Sciatic nerve (tissue), 2 donors: ENCODE measurements at regions not wholly inside any gene's neighbourhood (a gene's known extent, or its start where the extent isn't known, plus 50 kb on each side); places are given as distances from the start of the nearest gene placed in this dataset.

ENCODE experiments used
- ATAC-seq: fragments of 200-7000 bp; cut with Tn5 transposase; one replicate; pipeline ENCODE4 v1.9.1; 2020; ENCODE audit warnings: mild to moderate bottlenecking, moderate library complexity
- DNase-seq: peaks from one replicate; pipeline ENCODE4 v3.0.0-alpha.2; 2020; ENCODE audit warnings: low spot score
- intact Hi-C: fragments of 100-400 bp; cut with DNase I; formaldehyde crosslinking; loops from one replicate; pipeline ENCODE4 v1.14.2; 2022
- donor health status: DM: no; HTN: no; CAD: no.
- donor health status: DM: no; HTN: no; CAD: no.

DNA sequence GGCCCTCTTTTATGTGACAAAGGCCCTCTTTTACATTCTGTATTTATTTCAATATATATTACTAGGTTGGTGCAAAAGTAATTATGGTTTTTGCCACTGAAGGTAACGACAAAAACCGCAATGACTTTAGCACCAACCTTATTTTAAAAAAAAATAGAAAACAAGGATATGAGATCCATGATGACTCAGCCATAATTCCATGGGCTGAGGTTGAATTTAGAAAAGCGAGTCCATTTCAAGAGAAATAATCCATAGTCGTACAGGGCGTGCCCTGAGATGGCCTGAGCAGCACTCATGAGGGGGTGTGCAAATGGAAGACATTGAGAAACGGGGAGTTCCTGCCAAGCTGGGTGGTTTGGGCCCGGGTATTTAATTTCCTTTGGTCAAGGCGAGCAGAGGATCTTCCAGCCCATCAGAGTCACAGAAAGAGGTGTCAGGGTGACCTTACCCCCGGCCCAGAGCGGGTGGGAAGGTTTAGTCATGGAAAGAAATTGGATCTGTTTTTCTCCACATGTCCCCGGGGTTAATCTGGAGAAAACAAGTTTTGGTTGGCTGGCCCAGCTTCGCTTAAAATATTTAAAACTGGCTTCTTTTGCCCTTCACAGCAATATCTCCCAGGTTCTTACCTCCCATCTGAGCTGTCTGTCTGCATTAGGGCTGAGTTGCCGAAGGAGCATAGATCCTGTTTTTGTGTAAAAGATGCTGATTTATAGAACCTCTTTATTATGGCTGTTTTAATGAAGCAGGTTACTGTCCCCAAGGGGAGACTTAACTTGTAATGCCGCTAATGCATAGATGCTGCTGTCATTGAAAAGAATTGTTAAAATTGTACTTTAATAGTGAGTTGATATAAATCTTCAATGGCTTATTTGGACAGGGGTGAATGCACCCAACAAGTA is 255.6 kb downstream of the PREX1 start:
- DNase-seq = no peak
- ATAC-seq = peak; percentile 89
- intact Hi-C loops = loop anchor here (5.0 kb wide), 1 partner anchor 1460 kb away; no protein-coding TSS in a partner anchor

DNA sequence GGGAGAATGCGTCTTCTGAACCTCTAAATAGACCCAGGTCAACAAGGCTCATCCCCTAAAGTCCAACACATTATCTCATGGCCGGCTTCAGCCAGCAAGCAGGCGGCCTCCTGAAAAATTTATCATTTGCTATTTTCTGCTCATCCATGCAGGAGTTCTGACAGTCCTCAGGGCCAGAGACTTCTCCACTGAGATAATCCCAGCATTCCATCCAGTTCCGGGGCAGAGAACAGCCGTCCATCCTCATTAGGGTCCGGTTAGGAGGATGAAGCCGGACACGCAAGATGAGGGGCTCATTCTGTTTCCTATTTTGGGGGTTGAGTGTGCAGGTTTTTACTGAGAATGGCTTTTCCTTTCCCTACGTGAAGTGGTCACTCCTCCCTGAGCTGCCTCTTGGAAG is 258.1 kb downstream of the PREX1 start:
- ATAC-seq = no peak
- DNase-seq = no peak
- intact Hi-C loops = loop anchor here (5.0 kb wide), 1 partner anchor 1457 kb away; no protein-coding TSS in a partner anchor

DNA sequence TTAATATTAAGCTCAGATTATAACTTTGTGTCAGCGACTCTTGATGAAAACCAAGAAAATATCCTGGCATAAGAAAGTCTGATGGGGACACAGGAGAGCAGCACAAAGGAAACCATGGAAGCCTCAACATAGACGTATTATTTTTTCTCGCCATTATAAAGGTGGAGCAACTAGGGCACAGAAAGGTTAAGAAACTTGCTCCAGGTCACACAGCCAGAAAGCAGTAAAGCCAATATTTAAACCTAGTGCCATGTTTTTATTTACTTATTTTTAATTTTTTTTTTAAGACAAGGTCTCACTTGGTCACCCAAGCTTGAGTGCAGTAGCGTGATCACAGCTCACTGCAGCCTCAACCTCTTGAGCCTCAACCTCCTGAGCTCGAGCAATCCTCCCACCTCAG is 259.3 kb downstream of the PREX1 start:
- ATAC-seq (no peak), DNase-seq (no peak)
- intact Hi-C loops = no loop called here

DNA sequence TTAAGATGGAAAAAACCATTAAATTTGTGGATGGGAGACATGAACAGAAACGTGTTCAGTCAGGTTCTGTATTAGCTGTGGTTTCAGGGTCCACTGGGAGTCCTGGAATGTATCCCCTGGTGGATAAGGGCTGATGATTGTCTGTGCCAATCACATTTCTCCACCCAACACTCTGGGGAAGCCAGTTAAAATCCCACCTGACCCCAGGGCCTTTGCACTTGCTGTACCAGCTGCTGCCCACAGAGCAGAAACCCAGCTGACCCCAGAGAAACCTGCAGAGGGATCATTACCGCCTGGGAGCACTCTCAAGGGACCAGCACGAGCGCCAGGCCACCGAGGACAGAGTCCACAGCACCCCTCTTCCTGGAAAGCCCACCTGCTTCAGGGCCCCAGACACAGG is 260.7 kb downstream of the PREX1 start:
- ATAC-seq (no peak), DNase-seq (no peak)
- intact Hi-C loops = no loop called here

DNA sequence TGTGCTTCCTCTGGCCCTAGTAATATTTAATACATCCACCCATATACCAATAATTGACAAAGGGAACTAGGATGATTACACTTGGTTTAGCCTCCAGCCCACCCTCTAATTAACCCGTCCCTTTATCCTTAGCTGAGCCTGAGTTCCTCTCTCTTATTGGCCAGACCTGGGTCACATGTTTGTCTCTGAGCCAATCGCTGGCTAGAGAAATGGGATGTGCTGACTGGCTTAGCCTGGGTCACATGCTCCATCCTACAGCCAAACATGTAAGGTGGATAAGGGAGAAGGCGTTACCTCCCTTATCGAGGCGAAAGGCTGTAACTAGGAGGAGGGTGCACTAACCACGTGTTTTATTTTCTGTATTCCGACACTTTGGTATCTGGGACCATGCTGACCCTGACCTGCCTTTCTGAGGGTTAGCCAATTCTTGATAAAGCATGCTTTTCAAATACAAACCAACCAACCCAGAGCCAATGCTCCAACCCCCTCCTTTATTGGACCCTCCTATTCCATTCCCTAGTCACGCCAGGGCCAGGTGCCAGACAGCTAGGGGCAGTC is 262.7 kb downstream of the PREX1 start:
- intact Hi-C loops = no loop called here
- DNase-seq (no peak), ATAC-seq (no peak)

DNA sequence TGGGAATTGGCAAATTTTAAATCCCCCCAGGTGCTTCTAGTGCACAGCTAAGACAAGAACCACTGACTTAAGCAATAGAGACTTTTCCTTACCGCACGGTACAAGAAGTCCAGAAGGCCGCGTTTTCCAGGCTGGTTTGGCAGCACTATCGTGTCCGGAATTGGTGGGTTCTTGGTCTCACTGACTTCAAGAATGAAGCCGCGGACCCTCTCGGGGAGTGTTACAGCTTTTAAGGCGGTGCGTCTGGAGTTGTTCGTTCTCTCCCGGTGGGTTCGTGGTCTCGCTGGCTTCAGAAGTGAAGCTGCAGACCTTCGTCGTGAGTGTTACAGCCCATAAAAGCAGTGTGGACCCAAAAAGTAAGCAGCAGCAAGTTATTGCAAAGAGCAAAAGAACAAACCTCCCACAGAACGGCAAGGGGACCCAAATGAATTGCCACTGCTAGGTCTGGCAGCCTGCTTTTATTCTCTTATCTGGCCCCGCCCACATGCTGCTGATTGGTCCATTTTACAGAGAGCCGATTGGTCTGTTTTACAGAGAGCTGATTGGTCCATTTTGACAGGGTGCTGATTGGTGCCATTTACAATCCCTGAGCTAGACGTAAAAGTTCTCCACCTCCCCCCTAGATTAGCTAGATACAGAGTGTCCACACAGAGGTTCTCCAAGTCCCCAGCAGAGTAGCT is 264.5 kb downstream of the PREX1 start:
- intact Hi-C loops = no loop called here
- ATAC-seq (no peak), DNase-seq (no peak)

DNA sequence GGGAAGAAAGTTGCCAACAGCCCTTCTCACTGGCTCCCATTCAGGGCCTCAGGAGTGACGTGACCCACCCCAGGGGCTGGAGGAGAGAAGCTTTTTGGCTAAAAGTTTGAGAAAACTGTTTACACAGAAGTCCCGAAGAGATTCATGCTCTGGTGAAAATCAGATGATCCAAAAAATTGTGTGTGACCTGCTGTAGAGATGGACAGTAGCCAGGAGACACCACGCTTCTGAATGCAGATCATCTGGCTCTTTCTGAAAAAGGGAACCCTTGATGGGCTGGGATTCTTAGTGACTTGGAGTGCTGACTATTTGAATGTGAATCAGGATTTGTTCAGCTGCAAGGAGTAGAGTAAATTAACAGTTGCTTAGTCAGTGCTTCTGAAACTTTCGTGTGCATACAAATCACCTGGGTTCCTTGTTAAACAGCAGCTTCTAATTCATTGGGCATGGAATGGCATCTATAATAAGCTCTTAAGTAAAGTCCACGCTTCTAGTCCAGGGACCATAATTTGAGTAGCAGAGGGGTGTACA is 265.1 kb downstream of the PREX1 start:
- DNase-seq = no peak
- ATAC-seq = no peak
- intact Hi-C loops = no loop called here

DNA sequence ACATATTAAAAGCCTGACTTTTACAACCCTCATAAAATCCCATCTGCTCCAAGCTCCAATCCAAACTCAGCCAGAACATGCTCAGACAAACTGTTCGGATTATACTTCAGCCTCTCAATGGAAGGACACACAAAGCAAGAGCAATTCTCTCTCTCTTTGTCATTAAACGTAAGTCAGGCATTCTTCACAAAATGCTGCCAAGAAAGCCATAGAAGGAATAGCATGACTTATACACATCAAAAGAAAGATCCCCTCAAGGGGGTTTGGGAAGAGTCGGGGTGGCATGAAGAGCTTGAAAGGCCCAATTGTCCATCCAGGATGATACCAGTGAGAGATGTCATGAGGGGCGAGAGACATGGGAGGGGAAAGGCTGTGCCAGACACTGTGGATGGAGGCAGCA is 268.9 kb downstream of the PREX1 start:
- intact Hi-C loops = no loop called here
- DNase-seq (no peak), ATAC-seq (no peak)

DNA sequence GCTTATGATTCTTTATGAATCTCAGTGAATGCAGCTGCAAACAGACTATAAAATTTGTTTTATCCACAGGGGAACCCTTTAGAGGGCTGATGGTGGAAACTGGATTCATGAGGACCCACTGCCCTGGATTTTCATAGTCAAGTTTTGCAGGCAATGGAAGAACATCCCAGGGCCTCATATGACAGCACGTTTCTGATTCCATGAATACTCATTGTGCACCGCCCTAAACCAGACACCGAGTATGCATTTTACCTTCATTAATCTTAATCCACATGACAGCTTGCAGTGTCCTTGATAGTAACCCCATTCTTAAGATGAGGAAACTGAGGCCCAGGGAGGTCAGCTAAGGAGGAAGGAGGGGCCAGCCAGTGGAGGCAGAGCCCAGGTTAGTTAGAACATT is 270.4 kb downstream of the PREX1 start:
- ATAC-seq (no peak), DNase-seq (no peak)
- intact Hi-C loops = no loop called here

DNA sequence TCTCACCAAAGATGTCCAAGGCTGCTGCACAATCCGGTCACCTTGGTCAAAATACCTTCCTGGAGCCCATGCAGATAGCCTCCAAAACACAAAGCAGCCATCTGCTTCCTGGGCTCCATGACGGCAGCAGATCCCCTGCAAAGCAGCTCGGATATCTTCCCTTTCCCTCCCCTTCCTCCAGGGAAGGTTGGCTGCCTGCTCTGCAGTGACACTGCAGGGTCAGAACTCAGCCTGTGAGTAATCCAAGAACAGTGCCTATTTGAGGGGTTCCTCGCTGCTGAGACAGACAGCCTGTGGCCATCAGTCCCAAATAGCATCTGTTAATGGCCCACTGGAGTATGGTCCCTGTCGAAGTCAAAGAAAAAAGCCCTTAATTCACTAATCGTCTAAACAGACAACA is 270.8 kb downstream of the PREX1 start:
- DNase-seq (no peak), ATAC-seq (no peak)
- intact Hi-C loops = no loop called here

DNA sequence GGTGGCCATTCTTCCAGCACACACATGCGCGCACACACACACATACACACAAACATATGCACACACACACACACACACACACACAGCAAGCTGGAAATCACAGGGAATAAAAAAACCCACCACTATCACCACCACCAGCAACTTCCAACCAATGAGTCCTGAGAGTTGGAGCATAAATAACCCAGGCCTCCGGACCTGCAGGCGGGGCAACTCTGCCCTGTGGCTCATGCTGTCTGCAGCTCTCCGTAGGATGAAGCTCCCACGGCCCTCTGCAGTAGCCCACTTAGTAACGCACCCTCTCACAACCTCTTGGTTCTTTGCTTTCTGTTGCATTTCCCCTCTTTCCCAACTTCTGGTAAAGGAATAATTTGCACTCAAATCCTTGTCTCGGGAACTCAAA is 275.2 kb downstream of the PREX1 start:
- intact Hi-C loops = no loop called here
- DNase-seq (no peak), ATAC-seq (no peak)

DNA sequence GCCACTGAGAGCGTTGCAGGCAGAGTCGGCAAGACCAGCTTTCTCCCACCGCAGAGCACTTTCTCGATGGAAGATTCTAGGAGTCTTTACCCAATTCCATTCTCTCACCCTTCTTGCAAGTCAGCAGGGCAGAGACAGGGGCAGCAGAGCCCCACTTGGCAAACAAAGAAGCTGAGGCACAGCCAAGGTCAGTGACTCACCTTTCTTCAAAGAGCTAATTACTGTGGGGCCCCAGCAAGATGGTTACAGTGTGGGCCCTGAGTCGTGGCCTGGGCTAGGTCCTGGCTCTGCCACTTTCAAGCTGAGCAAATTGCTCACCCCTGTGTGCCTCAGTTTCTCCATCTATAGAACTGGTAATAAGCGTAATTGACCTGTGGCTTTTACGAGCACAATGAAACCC is 277.0 kb downstream of the PREX1 start:
- intact Hi-C loops = no loop called here
- no peak for ATAC-seq
- DNase-seq = no peak

DNA sequence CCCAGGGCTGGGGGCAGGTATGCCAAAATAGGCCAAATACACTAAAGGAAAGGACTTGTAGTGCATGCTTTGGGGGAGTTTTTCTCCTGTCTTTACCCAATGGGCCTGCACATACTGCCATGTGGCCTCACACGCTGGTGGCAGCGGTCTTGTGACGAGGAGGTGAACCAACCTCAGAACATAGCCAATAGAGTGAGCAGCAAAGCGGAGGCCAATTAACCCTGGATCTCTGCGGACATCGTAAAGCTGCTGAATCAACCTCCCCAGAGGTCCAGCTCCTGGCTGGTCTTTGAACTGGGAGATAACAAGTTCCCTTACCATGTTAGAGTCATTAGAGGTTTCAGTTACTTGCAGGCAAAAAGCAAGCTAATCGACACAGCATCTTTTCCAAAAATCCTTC is 280.1 kb downstream of the PREX1 start:
- intact Hi-C loops = no loop called here
- DNase-seq = no peak
- ATAC-seq = no peak

DNA sequence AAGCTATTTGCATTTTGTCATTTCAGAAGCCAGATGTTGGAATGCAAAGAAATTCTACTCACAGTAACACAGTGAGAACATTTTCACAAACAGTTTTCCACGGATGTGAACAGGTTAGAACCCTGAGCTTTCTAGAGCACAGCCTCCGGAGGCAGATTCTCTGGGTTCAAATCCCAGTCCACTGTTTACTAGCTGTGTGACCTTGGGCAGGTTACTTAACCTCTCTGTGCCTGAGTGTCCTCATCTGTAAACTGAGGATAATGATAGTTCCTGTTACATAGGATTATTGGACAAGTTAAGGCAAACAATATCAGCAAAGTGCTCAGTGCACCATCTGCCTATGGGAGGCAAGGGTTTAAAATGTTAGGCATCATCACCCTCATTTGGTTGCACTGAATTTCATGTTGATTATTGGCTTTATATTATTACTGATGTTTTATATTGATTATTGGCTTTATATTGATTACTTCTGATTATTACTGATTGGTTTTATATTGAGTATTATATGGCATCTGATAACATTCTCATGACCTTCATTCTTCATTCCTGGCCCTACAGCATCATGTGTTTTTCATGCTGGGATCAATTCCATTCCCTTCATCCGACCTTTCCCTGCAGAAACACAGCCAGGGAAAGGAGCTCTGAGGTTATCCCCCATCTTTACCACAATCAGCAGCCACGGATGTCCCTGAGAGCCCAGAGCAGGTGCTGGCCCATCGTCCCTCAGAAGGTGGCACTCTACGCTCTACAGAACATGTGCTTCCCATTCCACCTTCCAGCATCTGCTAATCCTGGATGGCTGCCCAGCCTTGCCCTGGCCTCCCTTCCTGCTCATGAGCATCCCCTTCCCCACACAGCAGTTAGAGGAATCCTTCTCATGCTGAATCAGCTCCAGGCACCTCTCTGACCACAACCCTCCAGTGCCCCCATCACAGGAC is 283.1 kb downstream of the PREX1 start:
- ATAC-seq = no peak
- DNase-seq = no peak
- intact Hi-C loops = no loop called here

DNA sequence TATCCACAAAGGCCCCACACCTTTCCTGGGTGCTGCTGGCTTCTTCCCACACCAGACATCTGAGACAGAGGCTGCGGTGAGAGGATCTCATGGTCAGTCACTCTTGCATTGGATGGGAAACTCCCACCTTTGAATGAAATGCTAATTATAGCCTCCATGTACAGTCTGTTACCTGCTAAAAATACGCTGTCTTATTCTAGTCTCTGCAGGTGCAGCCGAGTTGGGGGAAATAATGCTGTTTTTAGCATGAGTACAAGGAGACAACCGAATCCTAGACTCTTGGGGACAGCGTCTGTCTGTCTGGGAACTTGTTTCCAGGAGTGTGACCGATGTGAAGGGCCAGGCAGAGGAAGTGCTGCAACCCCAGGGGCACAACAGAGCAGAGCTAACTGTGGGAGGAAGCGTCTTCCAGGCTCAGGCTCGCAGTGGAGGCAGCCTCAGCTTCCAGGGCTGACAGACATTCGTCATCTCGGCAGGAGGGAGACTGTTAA is 286.2 kb downstream of the PREX1 start:
- no peak for DNase-seq
- ATAC-seq = no peak
- intact Hi-C loops = no loop called here

DNA sequence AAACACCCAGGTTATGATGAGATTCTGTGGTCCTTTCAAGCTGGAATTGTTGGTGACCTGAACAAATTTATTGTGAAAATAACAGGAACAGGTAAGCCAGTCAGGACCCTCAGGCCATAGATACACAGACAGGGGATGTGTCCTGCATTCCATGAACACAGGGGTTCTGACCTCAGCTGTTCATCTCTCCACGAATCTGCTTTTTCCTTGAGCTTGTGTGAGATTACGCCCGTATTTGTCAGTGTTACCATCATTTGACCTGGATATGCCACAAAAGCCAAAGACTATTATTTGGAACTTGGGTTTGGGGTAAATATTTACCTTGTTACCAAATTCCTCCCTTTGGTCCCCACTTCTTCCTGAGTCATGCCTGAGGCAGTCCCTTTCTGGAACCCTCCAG is 288.9 kb downstream of the PREX1 start:
- no peak for DNase-seq
- intact Hi-C loops = no loop called here
- no peak for ATAC-seq

DNA sequence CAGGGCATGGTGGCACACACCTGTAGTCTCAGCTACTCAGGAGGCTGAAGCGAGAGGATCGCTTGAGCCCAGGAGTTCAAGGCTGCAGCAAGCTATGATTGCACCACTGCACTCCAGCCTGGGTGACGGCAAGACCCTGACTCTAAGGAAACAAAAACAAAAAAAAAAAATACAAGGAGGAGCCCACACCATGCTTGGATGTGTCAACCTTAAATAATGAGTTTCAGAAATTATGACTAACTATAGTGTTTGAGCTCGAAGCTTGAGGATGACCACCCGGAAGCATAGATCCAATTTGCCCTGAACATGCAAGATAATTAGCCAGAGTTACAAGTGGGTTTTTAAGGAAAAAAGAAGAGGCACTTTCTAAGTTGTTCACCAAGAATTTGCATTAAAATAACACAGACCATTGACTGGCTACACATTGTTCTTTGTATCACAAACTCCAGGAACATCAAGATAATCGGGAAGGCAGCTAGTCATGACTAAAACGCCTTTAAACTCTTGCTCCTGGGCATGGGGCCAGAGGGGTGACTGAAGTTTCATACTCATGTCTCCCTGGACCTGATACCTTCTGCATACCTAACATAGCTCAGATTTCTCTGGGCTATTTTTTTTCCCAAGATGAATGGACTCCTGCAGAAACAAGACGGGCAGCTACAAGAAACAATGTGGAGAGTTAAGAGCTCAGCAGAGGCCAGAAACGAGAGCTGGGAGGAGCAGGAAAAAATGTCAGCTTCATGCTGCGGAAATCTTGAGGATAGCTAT is 289.6 kb downstream of the PREX1 start:
- DNase-seq (no peak), ATAC-seq (no peak)
- intact Hi-C loops = no loop called here

DNA sequence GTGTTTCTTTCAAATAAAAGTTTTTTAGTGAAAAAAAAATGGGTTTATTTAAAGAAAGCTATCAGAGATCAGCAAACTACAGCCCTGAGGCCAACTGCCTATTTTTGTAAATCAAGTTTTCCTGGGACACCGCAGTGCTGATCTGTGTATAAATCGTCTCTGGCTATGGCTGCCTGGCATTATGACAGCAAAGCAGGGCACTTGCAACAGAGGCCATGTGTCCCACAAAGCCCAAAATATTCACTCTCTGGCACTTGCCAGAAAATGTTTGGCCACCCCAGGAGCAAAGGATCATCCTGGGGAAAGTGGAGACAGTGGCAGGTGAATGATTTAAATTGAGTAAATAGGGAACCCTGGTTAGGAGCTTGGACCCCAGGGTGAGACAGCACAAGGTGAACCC is 291.6 kb downstream of the PREX1 start:
- intact Hi-C loops = no loop called here
- ATAC-seq (no peak), DNase-seq (no peak)
